ENCODE measurements at regions not wholly inside any gene's neighbourhood (a gene's known extent, or its start where the extent isn't known, plus 50 kb on each side); places are given as distances from the start of the nearest gene placed in this dataset.

DNA sequence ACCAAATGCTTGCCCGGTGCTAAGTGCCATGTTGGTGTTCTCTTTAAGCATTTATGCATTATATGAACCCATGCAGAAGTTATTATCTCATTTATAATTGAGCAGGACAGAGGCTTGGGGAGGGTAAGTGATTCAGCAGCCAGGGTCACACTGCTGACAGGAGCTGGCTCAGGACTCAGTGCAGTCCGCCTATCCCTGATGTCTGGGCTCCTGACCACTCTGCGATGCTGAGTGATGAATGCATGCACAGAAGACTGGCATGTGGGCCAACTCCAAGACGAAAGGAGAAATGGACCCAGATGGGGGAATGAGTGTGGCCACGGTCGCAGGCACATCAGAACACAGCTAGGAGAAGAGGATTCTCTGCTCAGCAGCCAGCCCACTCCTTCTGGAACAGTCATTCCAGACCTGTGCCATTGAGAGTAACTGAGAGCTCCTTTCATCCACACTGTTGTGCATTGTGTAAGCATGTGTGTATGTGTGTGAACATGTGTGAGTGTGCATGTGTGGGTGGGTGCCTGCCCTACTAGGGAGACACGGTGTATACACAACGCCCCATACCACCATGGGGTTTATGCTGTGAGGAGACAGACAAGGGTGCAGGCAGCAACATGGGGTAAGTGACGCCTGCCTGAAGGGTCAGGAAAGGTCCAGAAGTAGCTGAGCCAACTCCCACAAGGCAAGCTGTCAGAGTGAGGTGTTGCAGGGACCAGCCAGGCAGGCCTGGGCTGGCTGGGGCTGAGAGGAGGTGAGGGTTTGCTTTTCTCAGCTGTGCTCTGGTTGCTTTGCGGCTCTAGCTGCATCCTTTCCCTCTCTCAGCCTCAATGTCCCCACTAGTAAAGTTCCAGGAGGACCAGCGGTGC is 97.8 kb upstream of the PMEPA1 start:
- Mint-ChIP-seq H3K4me1 (peaks cover 0 to 2% (median 0%) of the 10 kb centered on the region in 4 donors), H3K27ac (peak overlapping the region in 1 of 10 donors; percentile 59), H3K36me3 (no peaks in the 10 kb centered on the region), H3K4me3 (no peak overlapping the region), H3K9me3 (no peaks in the 10 kb centered on the region), H3K27me3 (peaks cover 0 to 6% (median 0%) of the 10 kb centered on the region in 5 donors)
- no peak for ATAC-seq
- POLR2A ChIA-PET: no interaction called here
- no peak for DNase-seq

DNA sequence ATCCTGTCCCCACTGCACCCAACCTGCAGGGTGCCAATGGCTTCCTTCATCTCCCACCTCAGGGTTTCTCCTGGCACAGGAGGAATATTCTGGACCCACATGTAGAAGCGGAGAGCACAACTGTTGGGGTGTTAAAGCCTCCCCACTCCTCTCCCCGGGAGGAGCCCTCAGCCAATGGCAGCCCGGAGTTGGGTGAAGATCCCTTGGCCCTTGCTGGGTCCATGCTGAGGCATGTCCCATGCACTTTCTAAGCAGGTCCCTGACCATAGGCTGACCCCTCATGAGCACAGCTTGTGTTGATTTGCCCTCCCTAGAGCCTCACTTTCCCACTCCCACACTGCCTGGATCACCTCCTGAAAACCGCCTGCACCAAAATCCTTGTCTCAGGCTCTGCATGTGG is 97.2 kb upstream of the PMEPA1 start:
- Mint-ChIP-seq H3K27me3 (peaks cover 0 to 8% (median 0%) of the 10 kb centered on the region in 5 donors), H3K36me3 (no peaks in the 10 kb centered on the region)

DNA sequence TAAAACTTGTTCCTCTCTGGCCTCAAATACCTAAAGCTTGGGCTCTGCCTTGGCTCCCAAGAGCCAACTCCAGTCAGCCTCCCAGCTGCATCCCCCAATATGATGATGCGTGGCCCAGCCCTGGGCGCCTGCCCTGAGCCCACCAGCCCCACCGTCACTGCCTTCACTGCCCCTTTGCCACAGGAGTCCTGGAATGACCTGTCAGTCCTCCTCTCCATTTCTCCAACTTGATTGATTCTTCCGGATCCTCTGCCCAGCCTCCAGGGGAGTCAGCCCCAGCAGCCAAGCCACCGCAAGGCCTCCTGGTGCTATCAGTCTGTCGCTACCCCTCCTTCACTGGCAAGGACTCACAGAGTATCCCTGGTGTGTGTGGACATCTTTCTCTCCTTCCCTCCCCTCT is 96.7 kb upstream of the PMEPA1 start:
- Mint-ChIP-seq H3K27me3 (peaks cover 0 to 8% (median 0%) of the 10 kb centered on the region in 5 donors), H3K27ac (no peak overlapping the region), H3K36me3 (no peaks in the 10 kb centered on the region), H3K4me1 (no peaks in the 10 kb centered on the region), H3K4me3 (no peak overlapping the region), H3K9me3 (no peaks in the 10 kb centered on the region)
- ATAC-seq (no peak), DNase-seq (no peak)
- POLR2A ChIA-PET: no interaction called here

More for the DNA sequence above, 97.2 kb upstream of the PMEPA1 start:
- Mint-ChIP-seq H3K4me3 (no peak overlapping the region), H3K9me3 (no peaks in the 10 kb centered on the region), H3K27ac (no peak overlapping the region), H3K4me1 (peaks cover 0 to 2% (median 0%) of the 10 kb centered on the region in 4 donors)
- POLR2A ChIA-PET: no interaction called here
- no peak for ATAC-seq
- DNase-seq: no peak

DNA sequence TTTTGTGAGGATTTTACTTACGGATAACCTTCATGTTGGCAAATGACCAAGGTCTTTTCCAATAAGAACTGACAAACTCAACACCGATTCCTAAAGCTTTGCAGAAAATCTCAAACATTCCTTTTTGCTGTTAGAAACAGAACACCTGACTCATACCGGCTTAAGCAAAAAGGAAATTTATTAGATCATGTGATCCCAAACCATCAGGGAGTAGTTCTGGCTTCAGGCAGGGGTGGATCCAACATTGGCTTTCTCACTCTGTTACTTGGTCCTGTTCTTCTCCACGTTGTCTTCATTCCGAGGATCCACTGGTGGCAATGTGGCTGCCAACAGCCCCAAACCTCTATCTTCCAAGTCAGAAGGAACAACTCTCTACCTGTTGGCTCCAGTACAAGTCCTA is 95.9 kb upstream of the PMEPA1 start:
- DNase-seq (no peak), ATAC-seq (no peak)
- H3K27me3 Mint-ChIP-seq: peaks cover 0 to 8% (median 0%) of the 10 kb centered on the region in 5 donors
- no peak overlapping the region for H3K4me3 Mint-ChIP-seq
- H3K36me3 Mint-ChIP-seq: no peaks in the 10 kb centered on the region
- POLR2A ChIA-PET: no interaction called here
- H3K9me3 Mint-ChIP-seq: no peaks in the 10 kb centered on the region
- no peak overlapping the region for H3K27ac Mint-ChIP-seq
- no peaks in the 10 kb centered on the region for H3K4me1 Mint-ChIP-seq

DNA sequence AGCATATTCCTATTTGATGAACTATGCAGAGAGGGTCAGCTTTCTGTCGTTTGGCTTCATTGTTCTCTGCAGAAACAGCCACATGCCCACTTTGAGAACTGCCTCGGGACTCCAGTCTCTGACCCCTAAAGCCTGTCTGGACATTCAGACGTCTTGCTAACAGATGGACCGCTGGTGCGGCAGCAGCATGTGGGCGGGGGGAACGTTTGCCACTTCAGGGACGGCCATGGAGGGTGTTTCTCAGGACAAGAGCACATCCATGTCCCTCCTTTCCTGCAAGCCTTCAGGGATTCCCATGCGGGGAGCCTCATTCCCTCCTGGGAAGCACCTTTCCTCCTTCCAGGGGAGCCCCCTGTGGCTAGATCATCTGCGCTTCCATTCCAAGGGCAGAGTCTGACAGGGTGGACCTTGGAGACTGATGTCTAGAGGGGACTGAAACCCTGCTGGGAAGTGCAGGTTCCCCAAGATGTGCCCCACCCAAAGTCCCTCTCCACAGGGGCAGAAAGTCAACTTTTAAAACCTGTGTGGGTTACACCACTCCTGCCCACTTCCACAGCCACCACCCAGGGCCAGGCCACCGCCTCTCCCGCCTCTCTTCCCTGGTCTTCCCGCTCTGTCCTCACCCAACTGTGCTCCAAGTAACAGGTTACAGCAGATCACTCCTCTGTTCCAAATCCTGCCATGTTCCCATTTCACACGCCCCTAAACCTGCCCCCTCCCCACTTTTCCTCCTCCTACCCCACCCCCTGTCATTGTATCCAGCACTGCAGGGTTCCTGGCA is 94.8 kb upstream of the PMEPA1 start:
- no peaks in the 10 kb centered on the region for H3K36me3 Mint-ChIP-seq
- DNase-seq (no peak), ATAC-seq (no peak)
- H3K9me3 Mint-ChIP-seq: no peaks in the 10 kb centered on the region
- H3K4me1 Mint-ChIP-seq: no peaks in the 10 kb centered on the region
- no peak overlapping the region for H3K27ac Mint-ChIP-seq
- no peak overlapping the region for H3K4me3 Mint-ChIP-seq
- peaks cover 0 to 8% (median 0%) of the 10 kb centered on the region in 5 donors for H3K27me3 Mint-ChIP-seq
- POLR2A ChIA-PET: no interaction called here

DNA sequence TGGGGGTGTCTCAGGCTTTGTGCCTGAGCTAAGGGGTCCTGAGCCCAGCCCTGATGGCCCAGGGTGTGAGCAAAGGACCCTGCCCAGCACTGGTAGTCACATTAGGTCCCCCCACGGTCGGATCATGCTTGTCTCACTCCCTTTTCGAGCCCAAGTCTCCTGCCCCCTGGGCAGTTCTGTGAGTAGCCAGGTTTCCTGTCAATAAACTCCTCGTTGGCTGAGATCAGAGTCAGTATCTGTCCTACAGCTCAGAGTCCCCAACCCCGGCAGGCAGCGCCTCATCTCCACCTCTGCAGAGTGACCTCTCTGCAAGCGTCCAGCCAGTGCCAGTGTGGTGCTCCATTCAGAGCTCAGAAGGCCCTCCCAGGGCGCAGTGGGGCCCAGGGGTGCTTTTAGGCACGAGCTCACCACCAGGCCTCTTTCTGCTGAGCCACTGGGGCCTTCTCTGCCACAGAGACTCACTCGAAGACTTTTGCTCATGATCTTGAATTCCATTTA is 93.7 kb upstream of the PMEPA1 start:
- DNase-seq: no peak
- POLR2A ChIA-PET: no interaction called here
- H3K4me1 Mint-ChIP-seq: no peaks in the 10 kb centered on the region
- ATAC-seq: no peak
- H3K27ac Mint-ChIP-seq: no peak overlapping the region
- H3K27me3 Mint-ChIP-seq: peaks cover 0 to 8% (median 0%) of the 10 kb centered on the region in 5 donors
- no peaks in the 10 kb centered on the region for H3K36me3 Mint-ChIP-seq
- H3K9me3 Mint-ChIP-seq: no peaks in the 10 kb centered on the region
- H3K4me3 Mint-ChIP-seq: no peak overlapping the region

DNA sequence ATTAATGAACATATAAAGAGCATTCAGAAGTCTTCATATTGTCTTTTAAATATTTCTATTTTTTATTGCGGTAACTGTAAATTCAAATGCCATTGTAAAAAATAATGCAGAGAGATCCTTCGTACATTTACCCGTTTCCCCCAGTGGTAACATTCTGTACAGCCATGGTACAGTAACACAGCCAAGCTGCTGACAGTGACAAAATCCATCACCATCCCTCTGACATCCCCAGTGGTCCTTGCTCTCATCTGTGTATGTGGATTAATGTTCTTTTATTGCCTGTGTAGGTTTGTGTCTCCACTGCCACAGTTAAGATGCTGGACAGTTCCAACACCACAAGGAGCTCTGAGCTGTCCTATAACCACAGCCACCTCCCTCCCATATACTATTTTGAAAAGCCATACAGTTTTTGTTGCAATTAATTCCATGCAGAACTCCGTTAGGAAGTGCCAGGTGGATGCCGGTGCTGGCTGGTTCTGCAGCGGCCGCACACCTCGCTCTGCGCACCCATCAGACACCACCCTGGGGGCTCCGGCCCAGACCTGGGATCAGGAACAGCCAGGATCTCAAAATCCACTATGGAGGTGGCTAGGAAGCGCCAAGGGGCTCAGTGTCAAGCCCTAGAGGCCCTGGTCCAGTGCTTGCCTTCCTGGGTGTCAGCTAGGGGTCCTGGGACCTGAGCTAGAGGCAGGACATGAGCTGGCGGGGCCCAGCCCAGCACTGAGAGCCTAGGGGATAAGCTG is 93.1 kb upstream of the PMEPA1 start:
- no peak overlapping the region for H3K4me3 Mint-ChIP-seq
- H3K27me3 Mint-ChIP-seq: peaks cover 0 to 8% (median 0%) of the 10 kb centered on the region in 5 donors
- H3K4me1 Mint-ChIP-seq: no peaks in the 10 kb centered on the region
- H3K27ac Mint-ChIP-seq: no peak overlapping the region
- no peak for ATAC-seq
- DNase-seq: no peak
- H3K36me3 Mint-ChIP-seq: no peaks in the 10 kb centered on the region
- H3K9me3 Mint-ChIP-seq: no peaks in the 10 kb centered on the region
- POLR2A ChIA-PET: no interaction called here

DNA sequence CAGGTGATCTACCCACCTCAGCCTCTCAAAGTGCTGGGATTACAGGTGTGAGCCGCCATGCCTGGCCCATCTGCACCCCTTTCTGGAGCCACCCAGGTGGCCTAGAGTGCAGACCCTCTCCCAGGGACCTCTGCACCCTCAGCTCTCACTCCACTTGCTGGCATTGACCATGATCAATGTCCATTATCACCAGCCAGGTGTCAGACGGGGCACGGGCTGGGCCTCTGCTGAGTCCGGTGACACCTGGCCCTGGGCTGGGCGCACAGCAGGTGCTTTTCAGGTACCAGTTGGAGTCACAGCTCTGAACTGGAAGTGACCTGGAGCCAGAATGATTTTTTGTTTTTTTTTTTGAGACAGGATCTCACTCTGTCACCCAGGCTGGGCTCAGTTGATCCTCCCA is 91.8 kb upstream of the PMEPA1 start:
- Mint-ChIP-seq H3K36me3 (no peaks in the 10 kb centered on the region), H3K27ac (no peak overlapping the region), H3K4me1 (no peaks in the 10 kb centered on the region), H3K4me3 (no peak overlapping the region), H3K9me3 (no peaks in the 10 kb centered on the region), H3K27me3 (peaks cover 0 to 7% (median 0%) of the 10 kb centered on the region in 5 donors)
- DNase-seq (no peak), ATAC-seq (no peak)
- POLR2A ChIA-PET: no interaction called here

DNA sequence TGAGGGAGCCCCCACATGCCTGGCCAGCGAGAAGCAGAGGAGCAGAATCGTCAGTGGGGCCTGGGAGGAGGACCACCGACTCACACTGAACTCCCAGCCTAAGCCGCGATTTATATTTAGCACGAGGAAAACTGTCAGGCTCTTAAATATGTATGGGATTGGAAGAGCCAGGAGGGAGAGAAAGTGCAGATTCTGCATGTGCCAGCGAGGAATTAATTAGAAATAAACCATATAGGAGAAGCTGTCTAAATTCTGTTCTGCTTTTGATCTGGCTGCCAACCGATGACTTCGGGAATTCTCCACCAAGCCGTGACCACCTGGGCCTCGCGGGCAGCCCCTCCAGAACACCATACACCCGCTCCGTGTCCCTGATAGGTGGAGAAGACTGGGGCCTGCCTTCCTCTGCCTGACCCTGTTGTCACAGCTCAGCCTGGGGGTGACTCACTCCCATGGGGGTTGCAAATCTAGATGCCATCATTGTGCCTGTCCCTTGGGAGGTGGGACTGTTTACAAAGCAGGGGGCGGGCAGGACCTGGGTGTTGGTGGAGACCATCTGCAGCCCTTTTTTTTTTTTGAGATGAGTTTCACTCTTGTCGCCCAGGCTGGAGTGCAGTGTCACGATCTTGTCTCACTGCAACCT is 91.1 kb upstream of the PMEPA1 start:
- H3K9me3 Mint-ChIP-seq: no peaks in the 10 kb centered on the region
- no peak overlapping the region for H3K27ac Mint-ChIP-seq
- DNase-seq: no peak
- H3K4me3 Mint-ChIP-seq: no peak overlapping the region
- ATAC-seq: no peak
- H3K27me3 Mint-ChIP-seq: peaks cover 0 to 2% (median 0%) of the 10 kb centered on the region in 5 donors
- POLR2A ChIA-PET: no interaction called here
- H3K4me1 Mint-ChIP-seq: no peaks in the 10 kb centered on the region
- H3K36me3 Mint-ChIP-seq: no peaks in the 10 kb centered on the region

DNA sequence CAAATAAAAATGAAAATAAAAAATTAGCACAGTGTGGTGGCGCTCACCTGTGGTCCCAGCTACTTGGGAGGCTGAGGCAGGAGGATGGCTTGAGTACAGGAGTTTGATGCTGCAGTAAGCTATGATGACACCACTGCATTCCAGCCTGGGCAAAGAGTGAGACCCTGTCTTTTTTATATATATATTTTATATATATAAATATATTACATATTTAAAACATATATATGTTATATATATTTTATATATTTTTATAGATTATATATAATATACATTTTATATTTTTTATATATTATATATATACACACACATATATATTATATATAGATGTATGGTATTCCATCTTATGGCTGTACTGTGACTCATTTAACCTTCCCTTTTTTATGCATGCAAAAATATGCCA is 87.6 kb upstream of the PMEPA1 start:
- H3K27ac Mint-ChIP-seq: no peak overlapping the region
- H3K9me3 Mint-ChIP-seq: no peaks in the 10 kb centered on the region
- H3K4me1 Mint-ChIP-seq: no peaks in the 10 kb centered on the region
- DNase-seq: no peak
- no peak overlapping the region for H3K4me3 Mint-ChIP-seq
- no peaks in the 10 kb centered on the region for H3K36me3 Mint-ChIP-seq
- H3K27me3 Mint-ChIP-seq: peaks cover 0 to 2% (median 0%) of the 10 kb centered on the region in 5 donors
- no peak for ATAC-seq
- POLR2A ChIA-PET: no interaction called here

DNA sequence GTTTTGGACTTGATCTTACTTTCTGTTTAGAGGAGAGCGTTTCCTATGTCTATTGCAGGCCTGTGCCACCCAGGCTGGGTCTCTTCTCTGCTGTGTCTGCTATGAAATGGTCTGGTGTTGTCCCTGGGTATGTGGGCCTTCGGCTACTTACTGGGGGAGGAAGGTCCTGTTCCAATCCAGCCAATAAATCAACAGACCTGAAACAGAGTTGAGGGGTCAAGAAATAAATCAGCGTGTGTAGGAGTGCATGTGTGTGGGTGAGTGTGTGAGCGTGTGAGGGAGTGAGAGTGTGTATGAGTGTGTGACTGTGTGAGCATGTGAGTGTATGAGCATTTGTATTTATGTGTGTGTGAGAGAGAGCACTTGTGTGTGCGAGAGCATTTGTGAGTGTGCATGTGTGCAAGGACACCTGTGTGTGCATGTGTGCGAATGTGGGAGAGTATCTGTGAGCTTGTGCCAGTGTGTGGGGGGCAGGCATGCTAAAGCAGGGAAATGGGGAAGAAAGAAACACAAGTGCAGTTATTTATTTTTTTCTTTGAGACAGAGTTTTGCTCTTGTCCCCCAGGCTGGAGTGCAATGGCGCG is 86.3 kb upstream of the PMEPA1 start:
- Mint-ChIP-seq H3K4me1 (no peaks in the 10 kb centered on the region), H3K4me3 (no peak overlapping the region), H3K9me3 (peaks cover 0 to 2% (median 0%) of the 10 kb centered on the region in 9 donors), H3K27ac (peak overlapping the region in 1 of 10 donors; percentile 0), H3K27me3 (peaks cover 0 to 2% (median 0%) of the 10 kb centered on the region in 5 donors), H3K36me3 (no peaks in the 10 kb centered on the region)
- POLR2A ChIA-PET: no interaction called here
- DNase-seq (no peak), ATAC-seq (no peak)

DNA sequence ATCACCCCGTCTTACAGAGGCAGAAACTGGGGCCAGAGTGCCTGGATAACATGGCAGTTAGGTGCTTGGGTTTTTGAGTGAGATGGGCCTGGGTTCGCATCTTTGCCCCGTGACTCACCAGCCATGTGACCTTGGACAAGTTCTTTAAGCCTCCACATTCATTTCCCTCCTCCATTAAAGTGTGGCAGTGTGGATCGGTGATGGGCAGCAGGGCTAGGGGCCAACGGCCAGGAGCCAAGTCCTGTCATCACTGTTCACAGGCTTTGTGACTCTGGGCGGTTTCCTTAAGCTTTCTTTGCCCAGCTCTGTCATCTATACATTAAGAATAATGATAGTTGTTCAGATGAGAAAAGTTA is 85.5 kb upstream of the PMEPA1 start:
- Mint-ChIP-seq H3K36me3 (no peaks in the 10 kb centered on the region), H3K4me1 (no peaks in the 10 kb centered on the region), H3K4me3 (no peak overlapping the region), H3K27ac (no peak overlapping the region), H3K9me3 (peaks cover 0 to 2% (median 0%) of the 10 kb centered on the region in 9 donors), H3K27me3 (peaks cover 0 to 2% (median 0%) of the 10 kb centered on the region in 5 donors)
- POLR2A ChIA-PET: no interaction called here
- DNase-seq (no peak), ATAC-seq (no peak)
